ENCODE measurements at regions not wholly inside any gene's neighbourhood (a gene's known extent, or its start where the extent isn't known, plus 50 kb on each side); places are given as distances from the start of the nearest gene placed in this dataset.
A peak's percentile ranks its signal among the peaks of the same experiment; 100 is the strongest.

GRCh38 chr18:56388571-56388970 is 249.8 kb downstream of the TXNL1 start:
- TF ChIP-seq CTCF (IDR thresholded peaks at IDR 0.05) (no peak), POLR2A (IDR thresholded peaks at IDR 0.05) (no peak)
- H3K9me3 ChIP-seq, result no peaks in the 10 kb centered on the region
- H3K27ac ChIP-seq, result no peak overlapping the region
- H3K27me3 ChIP-seq, result no peaks in the 10 kb centered on the region
- H3K4me3 ChIP-seq, result no peak overlapping the region
- DNase-seq, result no peak
- no peaks in the 10 kb centered on the region for H3K36me3 ChIP-seq (ENCODE audit: low read depth, missing control alignments)
- intact Hi-C loops (cut with DNase I; ENCODE audit: low total_unique reads), result no loop called here
- H3K4me1 ChIP-seq, result no peaks in the 10 kb centered on the region
- 83 to 91% methylated on average over 5 of the region's 5 CpGs for whole genome bisulfite sequencing, 2 donors

GRCh38 chr18:56386856-56387255 is 251.5 kb downstream of the TXNL1 start:
- Histone ChIP-seq H3K4me3 (no peak overlapping the region), H3K27me3 (no peaks in the 10 kb centered on the region), H3K9me3 (no peaks in the 10 kb centered on the region), H3K36me3 (ENCODE audit: low read depth, missing control alignments) (no peaks in the 10 kb centered on the region), H3K4me1 (no peaks in the 10 kb centered on the region), H3K27ac (no peak overlapping the region)
- intact Hi-C loops (cut with DNase I; ENCODE audit: low total_unique reads), result no loop called here
- TF ChIP-seq POLR2A (IDR thresholded peaks at IDR 0.05), result no peak
- no peak for TF ChIP-seq CTCF (IDR thresholded peaks at IDR 0.05)
- DNase-seq, result no peak

- no peaks in the 10 kb centered on the region for H3K36me3 ChIP-seq (ENCODE audit: low read depth, missing control alignments)
- no peak for TF ChIP-seq POLR2A (IDR thresholded peaks at IDR 0.05)
- peaks cover 5% of the 10 kb centered on the region for H3K4me1 ChIP-seq
- intact Hi-C loops (cut with DNase I; ENCODE audit: low total_unique reads), result no loop called here
- no peaks in the 10 kb centered on the region for H3K27me3 ChIP-seq
- 76 to 96% methylated on average over 1 of the region's 1 CpG for WGBS, 2 donors
- H3K27ac ChIP-seq, result no peak overlapping the region
- H3K4me3 ChIP-seq, result no peak overlapping the region
- no peak for DNase-seq
- no peaks in the 10 kb centered on the region for H3K9me3 ChIP-seq
Measured at GRCh38 chr18:56383349-56383748, 255.0 kb downstream of the TXNL1 start.

GRCh38 chr18:56382541-56382940 is 255.9 kb downstream of the TXNL1 start:
- Histone ChIP-seq H3K27ac (no peak overlapping the region), H3K9me3 (no peaks in the 10 kb centered on the region), H3K4me3 (no peak overlapping the region), H3K36me3 (ENCODE audit: low read depth, missing control alignments) (no peaks in the 10 kb centered on the region), H3K27me3 (no peaks in the 10 kb centered on the region), H3K4me1 (peaks cover 5% of the 10 kb centered on the region)
- WGBS, 2 donors, result 35 to 40% methylated on average over 4 of the region's 4 CpGs
- DNase-seq, result peak; percentile 75
- no peak for TF ChIP-seq POLR2A (IDR thresholded peaks at IDR 0.05)
- no peak for TF ChIP-seq CTCF (IDR thresholded peaks at IDR 0.05)
- intact Hi-C loops (cut with DNase I; ENCODE audit: low total_unique reads), result no loop called here

GRCh38 chr18:56381196-56381595 is 257.2 kb downstream of the TXNL1 start:
- Histone ChIP-seq H3K4me3 (peak overlapping the region in 1 of 2 donors; percentile 3), H3K9me3 (no peaks in the 10 kb centered on the region), H3K27me3 (no peaks in the 10 kb centered on the region), H3K4me1 (peaks cover 10% of the 10 kb centered on the region), H3K36me3 (ENCODE audit: low read depth, missing control alignments) (no peaks in the 10 kb centered on the region), H3K27ac (no peak overlapping the region)
- no peak for DNase-seq
- TF ChIP-seq CTCF (IDR thresholded peaks at IDR 0.05) (no peak), POLR2A (IDR thresholded peaks at IDR 0.05) (no peak)
- intact Hi-C loops (cut with DNase I; ENCODE audit: low total_unique reads), result no loop called here
- 44 to 65% methylated on average over 3 of the region's 3 CpGs for WGBS, 2 donors
